ENCODE measurements at regions not wholly inside any gene's neighbourhood (a gene's known extent, or its start where the extent isn't known, plus 50 kb on each side); places are given as distances from the start of the nearest gene placed in this dataset.

DNA sequence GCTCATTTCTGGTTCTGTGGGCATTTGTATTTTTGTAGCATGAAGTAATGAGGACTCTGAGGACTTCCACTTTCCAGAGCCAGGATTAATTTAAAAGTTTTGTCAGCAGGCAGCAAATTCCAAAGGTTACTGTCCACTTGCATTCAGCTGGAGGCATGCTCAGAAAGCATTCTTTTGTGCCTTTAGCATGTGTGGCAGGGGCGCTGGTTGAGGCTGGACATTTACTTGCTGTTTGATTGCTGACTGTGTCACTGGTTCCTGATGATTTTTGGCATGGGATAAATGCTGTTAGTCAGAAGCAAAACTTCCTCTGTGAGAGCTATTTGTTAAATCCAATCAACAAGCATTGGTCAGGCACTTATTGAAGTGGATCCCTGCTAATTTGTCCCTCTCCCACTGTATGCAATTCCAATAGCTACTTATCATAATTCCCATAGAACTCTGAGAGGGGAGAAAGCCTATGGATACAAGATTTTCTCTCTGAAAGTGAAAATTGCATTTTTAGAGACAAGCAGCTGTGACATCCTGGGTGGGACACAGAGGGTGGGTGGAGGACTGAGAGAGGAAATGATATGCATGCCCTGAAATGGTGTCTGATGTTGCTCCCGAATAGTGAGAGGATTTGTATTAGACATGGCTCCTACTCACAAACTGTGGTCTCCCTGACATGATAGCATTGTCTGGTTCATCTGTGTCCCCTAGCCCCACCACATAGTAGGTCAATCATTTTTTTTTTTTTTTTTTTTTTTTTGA is 161.2 kb upstream of the WDR11 start:
- ATAC-seq: no peak
- no peak overlapping the region for H3K27ac Mint-ChIP-seq
- no peak for DNase-seq (ENCODE audit: low spot score in 2 of 2)
- no peaks in the 10 kb centered on the region for H3K36me3 Mint-ChIP-seq
- H3K9me3 Mint-ChIP-seq: peaks cover 0 to 3% of the 10 kb centered on the region in 2 donors

DNA sequence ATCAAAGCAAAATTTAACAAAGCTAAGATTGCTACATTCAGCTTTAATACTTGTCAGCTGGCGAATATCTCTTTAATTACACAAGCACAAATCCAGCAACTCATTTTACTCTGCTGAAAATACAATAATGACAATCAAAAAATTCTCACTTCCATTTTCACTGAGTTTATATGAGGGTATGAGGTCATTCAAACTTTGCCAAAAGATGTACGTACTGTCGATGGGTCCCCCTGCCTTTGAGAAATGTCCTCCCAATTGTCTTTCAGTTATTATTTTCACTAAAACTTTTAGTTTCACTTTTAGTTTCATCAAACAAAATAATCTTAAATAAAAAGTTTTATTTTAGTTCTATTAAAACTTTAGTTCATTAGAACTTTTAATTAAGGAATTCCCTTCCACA is 159.5 kb upstream of the WDR11 start:
- no peak overlapping the region for H3K27ac Mint-ChIP-seq
- no peaks in the 10 kb centered on the region for H3K36me3 Mint-ChIP-seq
- H3K9me3 Mint-ChIP-seq: peaks cover 0 to 8% of the 10 kb centered on the region in 2 donors
- no peak for DNase-seq (ENCODE audit: low spot score in 2 of 2)
- ATAC-seq: no peak

DNA sequence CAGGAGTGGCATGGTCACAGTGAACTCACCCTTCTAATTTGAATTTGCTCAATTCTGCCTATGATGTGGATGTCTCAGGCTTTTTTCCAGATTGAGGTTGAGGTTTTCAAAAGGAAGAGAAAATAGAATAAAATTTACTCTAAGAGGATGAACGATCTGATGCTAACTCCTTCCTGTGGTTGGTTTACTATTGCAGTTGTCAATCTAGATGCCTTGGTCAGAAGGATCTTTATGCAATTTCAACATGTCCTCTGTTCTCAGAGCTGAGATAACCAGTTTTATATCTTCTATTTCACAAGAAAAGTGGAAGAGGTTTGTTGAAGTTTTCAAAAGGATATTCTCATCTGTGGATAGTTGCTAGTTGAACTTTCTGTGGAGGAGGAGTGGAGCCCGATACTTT is 150.7 kb upstream of the WDR11 start:
- peaks cover 17 to 22% of the 10 kb centered on the region in 2 donors for H3K9me3 Mint-ChIP-seq
- DNase-seq (ENCODE audit: low spot score in 2 of 2) (no peak), ATAC-seq (no peak)
- no peak overlapping the region for H3K27ac Mint-ChIP-seq
- H3K36me3 Mint-ChIP-seq: peaks cover 5 to 16% of the 10 kb centered on the region in 2 donors

DNA sequence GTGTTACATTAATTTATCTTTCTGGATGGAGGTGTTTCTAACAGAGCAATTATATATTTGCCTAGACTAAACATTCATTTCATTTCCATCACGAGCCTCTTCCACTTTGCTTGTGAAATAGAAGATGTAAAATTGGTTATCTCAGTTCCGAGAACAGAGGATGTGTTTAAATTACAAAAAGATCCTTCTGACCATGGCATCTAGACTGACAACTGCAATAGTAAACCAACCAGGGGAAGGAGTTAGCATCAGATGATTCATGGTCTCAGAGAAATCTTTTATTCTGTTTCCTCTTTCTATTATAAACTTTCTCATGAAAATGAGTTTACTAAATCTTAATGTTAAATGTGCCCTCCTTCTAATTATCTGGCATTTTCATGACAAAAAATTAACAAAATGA is 149.8 kb upstream of the WDR11 start:
- H3K36me3 Mint-ChIP-seq: peaks cover 5 to 16% of the 10 kb centered on the region in 2 donors
- ATAC-seq (no peak), DNase-seq (ENCODE audit: low spot score in 2 of 2) (no peak)
- peaks cover 15 to 22% of the 10 kb centered on the region in 2 donors for H3K9me3 Mint-ChIP-seq
- H3K27ac Mint-ChIP-seq: no peak overlapping the region

DNA sequence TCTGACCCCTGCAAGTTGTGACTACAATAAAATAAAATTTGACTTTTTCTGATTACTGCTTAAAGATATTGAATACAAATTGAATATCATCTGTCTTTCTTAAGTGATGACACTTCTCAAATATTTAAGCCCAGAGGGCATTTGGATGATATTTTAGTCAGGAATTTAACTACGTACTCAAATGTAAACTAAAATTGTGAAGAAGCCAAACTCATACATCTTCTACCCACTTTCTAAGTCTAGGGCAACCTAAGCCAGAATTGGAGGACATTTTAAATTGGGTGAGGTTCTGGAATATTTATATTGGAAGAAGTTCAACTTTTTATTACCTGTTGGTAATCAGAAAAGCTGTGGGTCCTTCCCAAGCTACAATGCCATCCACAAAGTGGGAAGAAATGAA is 149.1 kb upstream of the WDR11 start:
- no peak for DNase-seq (ENCODE audit: low spot score in 2 of 2)
- H3K9me3 Mint-ChIP-seq: peaks cover 11 to 21% of the 10 kb centered on the region in 2 donors
- peaks cover 5 to 16% of the 10 kb centered on the region in 2 donors for H3K36me3 Mint-ChIP-seq
- ATAC-seq: no peak
- H3K27ac Mint-ChIP-seq: no peak overlapping the region

DNA sequence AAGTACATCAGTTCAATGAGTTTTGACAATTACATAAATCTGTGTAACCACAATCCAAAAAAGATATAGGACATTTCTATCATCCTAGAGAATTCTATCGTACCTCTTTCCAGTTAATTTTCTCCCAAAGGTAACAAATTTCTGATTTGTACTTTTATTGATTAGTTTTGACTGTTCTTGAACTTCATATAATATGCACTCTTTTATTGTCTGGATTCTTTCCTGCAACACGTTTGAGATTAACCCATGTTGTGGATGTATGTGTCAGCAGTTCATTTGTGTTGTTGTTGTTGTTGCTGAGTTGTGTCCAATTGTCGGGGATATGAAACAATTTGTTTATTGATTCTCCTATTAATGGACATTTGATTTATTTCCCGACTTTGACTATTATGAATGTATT is 145.9 kb upstream of the WDR11 start:
- peaks cover 0 to 4% of the 10 kb centered on the region in 2 donors for H3K9me3 Mint-ChIP-seq
- DNase-seq (ENCODE audit: low spot score in 2 of 2): no peak
- no peak for ATAC-seq
- H3K27ac Mint-ChIP-seq: no peak overlapping the region
- H3K36me3 Mint-ChIP-seq: no peaks in the 10 kb centered on the region

DNA sequence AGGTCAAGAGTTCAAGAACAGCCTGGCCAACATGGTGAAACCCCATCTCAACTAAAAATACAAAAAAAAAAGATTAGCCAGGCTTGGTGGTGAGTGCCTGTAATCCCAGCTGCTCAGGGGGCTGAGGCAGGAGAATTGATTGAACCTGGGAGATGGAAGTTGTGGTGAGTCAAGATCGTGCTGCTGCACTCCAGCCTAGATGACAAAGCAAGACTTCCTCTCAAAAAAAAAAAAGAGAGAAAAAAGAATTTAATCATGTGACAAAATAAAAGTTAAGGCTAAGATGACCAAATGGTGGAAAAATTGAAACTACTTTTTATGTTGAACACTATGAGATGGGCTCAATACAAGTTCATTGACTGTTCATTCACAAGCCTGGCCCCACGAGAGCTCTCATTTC is 141.1 kb upstream of the WDR11 start:
- ATAC-seq (no peak), DNase-seq (ENCODE audit: low spot score in 2 of 2) (no peak)
- Mint-ChIP-seq H3K36me3 (no peaks in the 10 kb centered on the region), H3K9me3 (no peaks in the 10 kb centered on the region), H3K27ac (no peak overlapping the region)

DNA sequence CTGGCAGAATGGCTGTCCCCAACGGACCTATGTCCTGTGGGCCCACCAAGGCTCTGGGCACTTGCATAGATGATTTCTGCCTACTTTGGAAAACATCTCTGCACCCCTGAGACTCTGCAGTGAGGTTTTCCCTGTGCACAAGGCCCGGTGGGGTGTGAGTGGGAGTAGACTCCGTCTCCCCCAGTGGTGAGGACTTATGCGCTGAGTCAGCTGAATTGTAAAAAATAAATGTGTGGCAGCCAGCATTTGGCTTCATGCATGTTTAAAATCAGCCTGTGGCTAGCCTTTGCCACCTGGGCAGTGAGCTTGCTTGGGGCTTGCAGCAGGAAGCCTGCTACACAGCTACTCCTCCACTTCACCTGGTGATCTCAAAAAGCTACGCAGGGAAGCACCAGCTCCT is 139.3 kb upstream of the WDR11 start:
- no peak for ATAC-seq

DNA sequence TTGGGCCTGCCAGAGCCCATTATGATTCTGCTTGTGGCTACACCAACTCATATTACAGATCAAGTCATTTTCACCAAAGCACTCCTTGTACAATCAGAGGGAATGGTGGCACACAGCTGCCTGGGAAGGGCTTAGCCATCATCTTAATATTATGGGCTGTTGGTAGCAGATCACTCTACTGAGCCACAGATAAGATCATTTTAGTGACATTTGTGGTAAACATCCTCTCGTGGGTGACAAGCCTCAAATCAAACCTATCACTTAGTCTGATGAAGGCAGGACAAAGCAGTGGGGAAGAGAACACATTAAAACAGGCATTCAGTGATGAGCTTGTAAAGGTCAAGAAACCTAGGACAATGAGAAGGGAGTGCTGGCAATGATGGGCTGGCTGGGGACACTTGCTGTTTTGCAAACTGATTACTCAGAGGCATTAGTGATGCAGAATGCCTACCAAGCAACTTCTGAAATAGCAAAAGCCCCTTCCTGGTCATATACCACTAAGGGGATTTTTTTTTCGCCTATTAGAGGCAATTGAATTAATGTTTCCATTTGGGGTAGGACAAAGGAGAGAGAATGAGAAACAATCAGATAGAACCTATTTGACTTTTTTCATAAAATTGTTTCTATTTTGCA is 137.5 kb upstream of the WDR11 start:
- Mint-ChIP-seq H3K27ac (no peak overlapping the region), H3K9me3 (no peaks in the 10 kb centered on the region), H3K36me3 (no peaks in the 10 kb centered on the region)
- DNase-seq (ENCODE audit: low spot score in 2 of 2): no peak
- ATAC-seq: no peak

More for the DNA sequence above, 139.3 kb upstream of the WDR11 start:
- no peaks in the 10 kb centered on the region for H3K36me3 Mint-ChIP-seq
- DNase-seq (ENCODE audit: low spot score in 2 of 2): no peak
- no peaks in the 10 kb centered on the region for H3K9me3 Mint-ChIP-seq
- no peak overlapping the region for H3K27ac Mint-ChIP-seq

DNA sequence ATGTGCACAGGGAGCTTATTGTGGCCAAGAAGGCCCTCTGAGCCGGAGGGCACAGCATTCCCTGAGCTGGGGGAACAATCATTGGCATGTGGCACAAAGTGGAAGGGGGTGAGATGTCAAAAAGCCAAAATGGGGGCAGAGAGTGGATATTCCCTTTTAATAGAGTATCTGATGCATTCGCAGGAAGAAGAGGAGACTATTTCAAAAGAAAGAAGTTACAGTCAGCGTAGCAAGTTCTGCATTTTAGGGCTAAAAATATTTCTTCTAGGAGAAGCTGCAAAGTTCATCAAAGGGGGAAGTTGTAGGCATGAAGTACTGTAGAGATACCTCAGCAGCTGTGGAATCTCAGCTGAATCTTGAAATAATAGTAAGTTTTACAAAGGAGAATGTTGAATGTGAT is 136.0 kb upstream of the WDR11 start:
- no peaks in the 10 kb centered on the region for H3K9me3 Mint-ChIP-seq
- H3K36me3 Mint-ChIP-seq: no peaks in the 10 kb centered on the region
- no peak overlapping the region for H3K27ac Mint-ChIP-seq
- DNase-seq (ENCODE audit: low spot score in 2 of 2): no peak
- no peak for ATAC-seq

DNA sequence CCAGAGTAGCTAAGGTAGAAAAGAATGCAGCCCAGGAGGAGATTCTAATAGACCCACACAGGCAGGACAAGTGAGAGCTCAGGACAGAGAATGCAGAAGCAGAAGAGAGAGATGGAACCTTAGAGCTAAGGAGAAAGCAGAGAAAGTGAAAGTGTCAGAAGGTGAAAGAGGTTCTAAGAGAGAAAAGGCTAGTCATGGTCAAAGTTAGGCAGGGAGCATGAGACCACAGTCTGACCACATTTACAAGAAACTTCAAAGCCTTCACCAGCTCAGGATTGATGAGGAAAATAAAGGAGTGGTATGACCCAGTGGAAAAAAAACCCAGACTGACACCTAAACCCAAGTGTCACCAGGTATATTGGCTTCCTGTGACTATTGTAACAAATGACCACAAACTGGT is 131.8 kb upstream of the WDR11 start:
- H3K9me3 Mint-ChIP-seq: no peaks in the 10 kb centered on the region
- no peak for DNase-seq (ENCODE audit: low spot score in 2 of 2)
- no peak overlapping the region for H3K27ac Mint-ChIP-seq
- ATAC-seq: no peak
- no peaks in the 10 kb centered on the region for H3K36me3 Mint-ChIP-seq

DNA sequence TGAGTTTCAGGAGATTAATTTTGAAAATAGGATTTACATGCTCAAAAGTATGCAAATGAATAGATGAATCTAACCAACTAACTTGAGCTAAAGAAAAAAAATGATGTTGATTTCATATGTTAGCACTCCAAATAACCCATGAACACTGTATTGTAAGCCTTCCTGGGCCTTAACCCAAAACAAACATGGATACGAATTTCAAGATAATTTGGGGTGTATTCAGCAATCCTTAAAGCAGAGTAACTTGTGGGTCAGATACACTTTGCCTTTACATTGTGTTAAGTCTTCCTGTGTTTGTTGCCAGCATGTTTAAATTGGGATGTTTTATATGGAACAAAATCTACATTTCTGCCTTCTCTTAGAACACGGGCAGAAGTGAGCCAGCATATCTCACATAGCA is 124.2 kb upstream of the WDR11 start:
- DNase-seq (ENCODE audit: low spot score in 2 of 2) (no peak), ATAC-seq (no peak)
- no peaks in the 10 kb centered on the region for H3K9me3 Mint-ChIP-seq
- no peak overlapping the region for H3K27ac Mint-ChIP-seq
- no peaks in the 10 kb centered on the region for H3K36me3 Mint-ChIP-seq

DNA sequence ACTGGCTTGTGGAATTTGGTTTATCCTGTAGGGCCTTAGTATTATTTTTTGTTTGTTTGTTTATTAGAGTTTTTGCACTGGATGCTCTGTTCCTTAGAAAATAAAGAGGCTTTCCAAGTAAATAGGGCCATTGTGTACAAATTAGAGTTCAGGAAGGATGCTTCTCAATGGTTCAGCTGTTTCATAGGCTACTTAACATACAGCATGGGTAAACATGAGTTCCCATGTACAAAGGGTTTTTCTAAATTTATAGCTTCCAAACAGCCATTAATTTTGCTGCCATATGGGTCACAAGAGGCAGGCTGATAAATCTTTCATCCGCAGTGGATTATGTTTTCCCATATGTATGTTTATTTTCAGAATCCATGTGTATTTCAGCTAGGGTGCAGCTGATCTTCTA is 121.6 kb upstream of the WDR11 start:
- H3K9me3 Mint-ChIP-seq: no peaks in the 10 kb centered on the region
- H3K36me3 Mint-ChIP-seq: no peaks in the 10 kb centered on the region
- no peak overlapping the region for H3K27ac Mint-ChIP-seq
- DNase-seq (ENCODE audit: low spot score in 2 of 2): no peak
- ATAC-seq: no peak

DNA sequence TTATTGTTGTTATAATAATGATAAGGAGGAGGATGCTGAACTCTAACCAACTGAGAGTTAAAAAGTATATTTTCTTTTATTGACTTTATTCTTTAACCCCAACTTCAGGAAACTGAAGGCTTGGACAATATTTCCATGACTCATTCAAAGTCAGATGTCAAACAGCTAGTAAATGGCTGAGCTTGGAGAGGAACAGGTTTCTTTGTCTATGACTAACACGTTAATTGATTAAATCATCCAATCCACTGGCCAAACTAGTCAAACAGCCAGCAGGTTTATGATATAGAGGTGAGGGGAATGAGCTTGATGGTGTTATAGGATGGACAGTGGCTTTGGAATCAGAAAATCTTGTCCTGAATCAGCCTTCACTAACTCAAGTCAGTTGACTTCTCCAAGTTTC is 119.1 kb upstream of the WDR11 start:
- H3K9me3 Mint-ChIP-seq: no peaks in the 10 kb centered on the region
- peak in 1 of 2 donors; percentile 38 for ATAC-seq
- H3K36me3 Mint-ChIP-seq: no peaks in the 10 kb centered on the region

DNA sequence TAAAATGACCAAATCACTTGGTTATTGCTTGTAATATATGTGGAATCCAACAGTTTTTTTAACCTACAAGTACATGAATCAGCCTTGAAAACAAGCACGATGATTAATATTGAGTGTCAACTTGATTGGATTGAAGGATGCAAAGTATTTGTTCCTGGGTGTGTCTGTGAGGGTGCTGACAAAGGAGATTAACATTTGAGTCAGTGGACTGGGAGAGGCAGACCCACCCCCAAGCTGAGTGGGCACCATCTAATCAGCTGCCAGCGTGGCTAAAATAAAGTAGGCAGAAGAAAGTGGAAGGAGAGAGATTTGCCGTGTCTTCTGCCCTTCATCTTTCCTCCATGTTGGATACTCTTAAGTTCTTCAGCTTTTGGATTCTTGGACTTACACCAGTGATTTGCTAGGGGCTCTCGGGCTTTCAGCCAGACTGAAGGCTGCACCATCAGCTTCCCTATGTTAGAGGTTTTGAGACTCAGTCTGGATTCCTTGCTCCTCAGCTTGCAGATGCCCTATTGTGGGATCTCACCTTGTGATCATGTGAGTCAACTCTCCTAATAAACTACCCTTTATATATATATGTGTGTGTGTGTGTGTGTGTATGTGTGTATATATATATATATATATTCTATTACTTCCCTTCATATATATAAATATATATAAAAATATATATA is 118.4 kb upstream of the WDR11 start:
- H3K9me3 Mint-ChIP-seq: no peaks in the 10 kb centered on the region
- ATAC-seq: peak; percentile 47 to 54
- no peaks in the 10 kb centered on the region for H3K36me3 Mint-ChIP-seq
- no peak overlapping the region for H3K27ac Mint-ChIP-seq
- no peak for DNase-seq (ENCODE audit: low spot score in 2 of 2)

More for the DNA sequence above, 119.1 kb upstream of the WDR11 start:
- no peak for DNase-seq (ENCODE audit: low spot score in 2 of 2)
- H3K27ac Mint-ChIP-seq: no peak overlapping the region

DNA sequence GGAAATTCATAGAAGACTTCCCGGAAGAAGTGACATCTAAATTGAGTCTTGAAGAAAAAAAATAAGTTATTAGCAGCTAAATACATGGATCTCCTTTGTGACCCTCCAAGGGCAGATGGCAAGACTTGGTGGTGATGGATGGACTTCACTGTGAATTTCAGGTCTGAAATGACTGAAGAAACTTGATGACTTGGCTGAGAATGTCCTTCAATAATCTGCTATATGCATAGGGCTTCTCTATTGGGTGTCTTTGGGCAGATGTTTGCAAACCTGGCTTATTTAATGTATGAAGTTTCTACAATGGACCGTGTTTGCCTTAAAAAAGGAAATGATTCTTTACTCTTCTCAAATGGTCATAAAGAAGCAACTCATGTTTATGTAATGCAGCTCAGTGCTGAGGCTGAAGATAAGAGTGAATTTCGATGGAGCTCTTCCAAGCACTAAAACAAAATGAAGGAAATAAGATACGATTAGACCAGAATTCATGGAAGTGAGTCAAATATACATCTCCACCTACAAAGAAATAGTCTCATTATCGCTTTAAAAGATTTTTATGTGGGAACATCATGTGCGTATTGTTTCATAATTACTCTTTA is 116.6 kb upstream of the WDR11 start:
- DNase-seq (ENCODE audit: low spot score in 2 of 2) (no peak), ATAC-seq (peak; percentile 36 to 59)
- no peaks in the 10 kb centered on the region for H3K36me3 Mint-ChIP-seq
- no peak overlapping the region for H3K27ac Mint-ChIP-seq
- no peaks in the 10 kb centered on the region for H3K9me3 Mint-ChIP-seq

DNA sequence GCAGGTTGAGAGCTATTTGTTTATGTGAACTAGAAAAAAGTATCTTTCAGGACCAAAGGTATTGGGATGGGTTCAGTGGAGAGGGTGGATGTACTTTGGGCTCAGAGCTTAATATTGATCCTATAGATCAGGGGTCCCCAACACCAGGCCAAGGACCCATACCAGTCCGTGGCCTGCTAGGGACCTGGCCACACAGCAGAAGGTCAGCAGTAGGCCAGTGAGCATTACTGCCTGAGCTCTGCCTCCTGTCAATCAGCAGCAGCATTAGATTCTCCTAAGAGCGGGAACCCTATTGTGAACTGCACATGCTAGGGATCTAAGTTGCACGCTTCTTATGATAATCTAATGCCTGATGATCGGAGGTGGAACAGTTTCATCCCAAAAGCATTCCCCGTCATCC is 115.8 kb upstream of the WDR11 start:
- no peaks in the 10 kb centered on the region for H3K36me3 Mint-ChIP-seq
- no peaks in the 10 kb centered on the region for H3K9me3 Mint-ChIP-seq
- H3K27ac Mint-ChIP-seq: no peak overlapping the region
- peak; percentile 17 to 54 for ATAC-seq
- DNase-seq (ENCODE audit: low spot score in 2 of 2): no peak

Measured in activated naive CD4-positive, alpha-beta T cell treated with anti-CD3 and anti-CD28 coated beads, Interleukin-2, amount 50 U/mL, for 72 hours (primary cell).